AG08396 (cell line): ENCODE measurements at regions not wholly inside any gene's neighbourhood (a gene's known extent, or its start where the extent isn't known, plus 50 kb on each side); places are given as distances from the start of the nearest gene placed in this dataset.

Experiments used
- DNase-seq: peaks from one replicate; pipeline ENCODE4 v3.0.0; 2012; ENCODE audit warnings: low spot score, mixed read lengths

DNA sequence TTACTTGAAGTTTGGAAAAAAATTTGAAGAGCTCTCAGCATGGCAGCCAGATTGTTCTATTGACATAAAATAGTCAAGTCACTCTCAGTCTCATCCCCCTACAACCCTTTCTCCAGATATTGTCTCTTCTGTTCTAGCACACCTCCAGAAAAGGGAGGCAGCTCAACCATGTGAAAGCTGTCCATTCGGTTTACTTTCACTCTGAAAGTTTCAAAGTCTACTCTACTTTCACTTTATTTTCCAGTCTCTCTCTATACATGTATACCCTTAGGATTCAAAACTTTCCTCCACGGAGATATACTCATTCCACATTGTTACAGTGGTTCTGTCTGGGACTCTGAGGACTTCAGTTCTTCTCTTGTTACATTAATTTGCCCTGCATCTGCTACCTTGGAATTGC lies 111.0 kb upstream of the STAC start:
- no peak for DNase-seq

DNA sequence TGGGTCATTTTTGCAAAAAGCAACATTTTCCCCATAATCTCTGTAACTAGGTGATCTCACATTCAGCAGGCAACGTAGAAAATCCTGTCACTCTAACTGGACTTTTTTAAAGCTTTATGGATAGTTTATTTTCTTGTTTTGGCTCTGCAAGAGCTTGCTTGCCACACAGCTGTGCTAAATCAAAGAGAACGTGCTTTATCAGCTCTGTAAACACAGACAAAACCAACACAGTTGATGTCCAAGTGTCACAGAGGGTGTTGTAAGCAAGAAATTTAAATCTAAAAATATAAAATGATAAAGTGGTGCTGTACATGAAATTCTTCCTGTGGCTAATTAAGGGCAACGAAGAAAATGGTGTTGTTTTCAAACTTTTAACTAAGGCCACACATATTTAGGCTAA lies 97.5 kb upstream of the STAC start:
- DNase-seq = no peak

DNA sequence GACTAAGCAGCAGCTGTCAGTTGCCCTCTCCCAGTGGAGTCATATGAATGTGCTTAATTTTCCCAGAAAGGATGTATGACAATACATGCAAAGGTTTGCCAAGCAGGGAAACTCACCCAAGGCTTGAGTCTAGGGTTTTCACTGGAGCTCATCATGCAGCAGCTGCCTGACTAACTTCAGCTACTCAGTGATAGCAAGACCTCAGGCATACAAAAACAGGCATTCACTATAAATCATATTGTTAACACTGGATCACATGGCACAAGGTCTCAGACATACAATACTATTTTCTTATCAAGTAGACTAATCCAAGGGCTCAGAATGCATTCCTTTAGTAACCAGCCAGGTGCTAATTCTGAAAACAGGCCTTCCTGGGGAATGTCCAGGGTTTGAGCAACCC lies 85.0 kb upstream of the STAC start:
- DNase-seq = no peak

DNA sequence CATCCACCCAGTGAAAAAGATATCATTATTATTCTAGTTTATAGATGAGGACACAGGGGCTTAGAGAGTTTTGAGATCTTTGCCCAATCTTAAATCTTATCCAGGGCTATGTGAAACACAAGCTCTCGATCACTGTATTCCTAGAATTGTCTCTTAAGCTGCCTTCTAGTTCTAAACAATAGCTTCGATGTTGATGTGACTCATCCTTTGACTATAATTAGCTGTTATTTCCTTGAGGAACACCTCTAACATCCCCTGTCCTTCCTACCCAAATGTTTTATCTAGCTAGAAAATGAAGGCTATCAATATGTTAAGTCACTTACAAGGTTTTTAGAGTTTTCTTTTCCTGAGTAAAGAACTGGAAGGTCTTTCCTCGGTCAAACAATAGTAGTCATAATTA lies 83.1 kb upstream of the STAC start:
- no peak for DNase-seq

DNA sequence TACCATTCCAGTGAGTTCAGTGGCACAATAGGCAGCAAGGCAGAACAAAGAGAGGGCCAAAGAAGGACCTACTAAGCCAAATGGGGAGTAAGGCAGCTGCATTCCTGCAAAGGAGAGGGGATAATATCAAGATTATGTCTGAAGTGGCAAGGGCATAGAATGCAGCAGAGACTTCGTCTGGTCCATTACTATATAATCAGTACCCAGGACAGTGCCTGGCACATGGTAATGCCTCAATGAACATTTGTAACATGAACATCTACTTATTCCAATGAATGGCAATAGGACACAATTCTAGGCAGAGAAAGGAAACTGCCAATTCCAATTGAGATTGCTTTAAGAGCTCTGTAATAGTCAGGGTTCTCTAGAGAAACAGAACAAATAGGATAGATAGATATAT lies 82.1 kb upstream of the STAC start:
- DNase-seq = no peak

DNA sequence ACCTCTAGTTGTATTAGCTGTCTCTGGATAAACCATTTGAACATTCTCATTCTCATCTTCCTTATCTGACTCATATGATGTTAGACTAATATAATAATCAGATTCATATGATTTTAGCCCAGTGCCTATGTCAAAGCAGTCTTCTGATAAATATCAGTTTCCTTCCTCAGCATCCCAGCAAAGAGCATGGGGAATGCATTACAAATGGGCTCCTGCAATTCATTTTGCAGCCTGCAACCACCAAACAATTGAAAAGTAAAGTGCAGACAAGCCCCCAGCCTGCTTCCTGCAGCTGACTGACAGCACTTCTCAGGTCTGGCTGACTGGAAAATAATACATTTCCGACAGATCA lies 78.2 kb upstream of the STAC start:
- DNase-seq = no peak

DNA sequence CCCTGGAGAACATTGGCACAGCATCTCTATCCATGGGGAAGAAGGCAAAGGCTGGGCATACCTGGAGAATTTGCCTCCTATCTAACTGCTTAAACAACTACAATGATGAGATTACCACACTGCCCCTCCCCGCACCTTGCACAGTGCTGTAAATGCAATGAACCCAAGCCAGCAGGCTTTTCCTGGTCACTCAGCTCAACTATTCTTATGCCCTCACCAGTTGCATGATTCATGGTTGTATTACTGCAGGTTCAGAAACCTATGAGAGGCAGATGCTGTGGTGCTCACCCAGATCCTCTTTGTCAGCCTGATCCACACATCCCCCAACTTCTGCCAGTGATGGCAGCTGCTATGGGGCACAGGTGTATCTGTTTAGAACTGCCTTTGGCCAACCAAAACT lies 77.7 kb upstream of the STAC start:
- no peak for DNase-seq

DNA sequence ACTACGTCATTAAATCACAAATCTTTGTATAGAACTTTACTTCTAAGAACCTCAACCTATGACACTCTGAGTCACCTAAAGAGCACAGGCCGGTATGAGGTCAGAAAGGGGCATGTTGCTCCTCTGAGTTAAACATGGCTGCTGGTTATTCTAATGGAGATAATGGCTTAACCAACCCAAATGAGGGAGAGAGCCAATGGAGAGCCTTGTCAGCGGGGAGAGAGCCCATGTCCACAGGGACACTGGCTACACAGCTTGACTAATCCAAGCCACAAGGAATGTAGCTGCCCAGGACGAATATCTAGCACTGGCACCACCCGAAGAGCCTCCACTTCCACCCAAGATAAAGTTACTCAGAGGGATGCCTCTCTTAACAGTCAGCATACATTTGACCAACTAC lies 77.0 kb upstream of the STAC start:
- no peak for DNase-seq

DNA sequence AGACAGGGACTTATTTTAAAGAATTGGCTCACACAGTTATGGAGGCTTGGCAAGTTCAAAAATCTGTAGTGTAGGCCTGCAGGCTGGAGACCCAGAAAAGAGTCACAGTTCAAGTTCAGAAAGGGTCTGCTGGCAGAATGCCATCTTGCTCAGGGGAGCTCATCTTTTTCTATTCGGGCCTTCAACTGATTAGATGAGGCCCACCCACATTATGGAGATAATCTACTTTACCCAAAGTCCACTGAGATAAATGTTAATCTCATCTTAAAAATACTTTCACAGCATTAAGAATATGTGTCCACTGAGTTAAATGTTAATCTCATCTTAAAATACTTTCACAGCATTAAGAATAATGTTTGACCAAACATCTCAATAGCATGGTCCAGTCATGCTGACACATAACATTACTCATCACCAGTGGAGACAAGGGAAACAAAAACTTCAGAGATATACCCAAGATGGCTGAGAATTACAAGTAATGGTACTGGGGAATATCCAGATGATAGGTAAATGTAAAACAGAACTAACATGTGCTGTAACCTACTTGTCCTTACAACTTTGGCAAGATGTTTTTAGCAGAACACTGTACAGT lies 74.3 kb upstream of the STAC start:
- no peak for DNase-seq

DNA sequence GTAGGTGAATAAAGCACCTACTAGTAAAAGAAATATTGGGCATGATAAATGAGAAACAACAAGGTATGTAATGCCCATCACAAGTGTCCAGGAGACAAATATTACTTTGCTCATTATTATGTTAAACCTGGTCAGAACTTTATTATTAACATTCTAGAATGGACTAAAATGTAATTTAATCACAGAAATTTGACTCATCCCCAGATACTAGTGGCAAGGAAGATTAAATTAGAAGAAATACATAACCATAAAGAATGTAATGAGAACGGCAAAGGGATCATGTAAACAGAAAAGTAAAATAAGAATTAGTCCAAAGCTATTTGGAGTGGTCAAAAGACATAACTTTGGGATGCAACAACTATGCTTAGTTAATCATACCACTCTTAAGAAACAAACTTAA lies 71.2 kb upstream of the STAC start:
- DNase-seq = no peak

DNA sequence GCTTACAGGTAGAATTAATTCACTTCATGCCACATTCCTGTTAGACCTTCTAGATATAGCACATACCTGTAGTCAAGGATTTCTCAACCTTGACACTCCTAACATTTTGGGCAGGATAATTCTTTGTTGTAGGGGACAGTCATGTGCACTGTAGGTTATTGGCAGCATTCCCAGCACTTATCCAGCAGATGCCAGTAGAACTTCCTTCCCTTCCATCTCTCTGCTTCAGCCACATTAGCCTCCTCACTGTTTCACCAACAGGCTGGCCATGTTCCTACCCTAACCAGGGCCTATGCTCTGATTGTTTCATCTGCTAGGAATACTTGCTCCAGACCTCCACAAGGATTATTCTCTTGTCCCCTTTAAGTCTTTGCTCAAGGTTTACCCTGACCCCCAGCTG lies 68.0 kb upstream of the STAC start:
- DNase-seq = no peak

DNA sequence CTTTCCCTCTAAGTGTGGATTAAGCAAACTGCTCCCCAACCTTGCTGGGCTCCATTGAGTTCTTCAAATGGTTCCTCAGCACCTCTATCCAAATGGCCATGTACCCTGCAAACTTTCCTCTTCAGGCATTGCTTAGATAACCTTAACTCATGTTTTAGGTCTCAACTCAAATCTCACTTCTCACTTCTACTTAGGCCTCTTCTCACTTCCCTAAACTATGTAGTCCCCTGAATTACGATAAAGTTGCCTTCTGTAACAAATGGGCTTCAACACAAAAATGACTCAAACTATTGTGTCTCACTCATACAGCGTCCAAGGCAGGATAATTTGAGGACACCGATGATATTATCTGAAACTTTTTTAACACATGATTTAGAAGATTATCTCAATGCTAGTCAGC lies 62.4 kb upstream of the STAC start:
- no peak for DNase-seq

DNA sequence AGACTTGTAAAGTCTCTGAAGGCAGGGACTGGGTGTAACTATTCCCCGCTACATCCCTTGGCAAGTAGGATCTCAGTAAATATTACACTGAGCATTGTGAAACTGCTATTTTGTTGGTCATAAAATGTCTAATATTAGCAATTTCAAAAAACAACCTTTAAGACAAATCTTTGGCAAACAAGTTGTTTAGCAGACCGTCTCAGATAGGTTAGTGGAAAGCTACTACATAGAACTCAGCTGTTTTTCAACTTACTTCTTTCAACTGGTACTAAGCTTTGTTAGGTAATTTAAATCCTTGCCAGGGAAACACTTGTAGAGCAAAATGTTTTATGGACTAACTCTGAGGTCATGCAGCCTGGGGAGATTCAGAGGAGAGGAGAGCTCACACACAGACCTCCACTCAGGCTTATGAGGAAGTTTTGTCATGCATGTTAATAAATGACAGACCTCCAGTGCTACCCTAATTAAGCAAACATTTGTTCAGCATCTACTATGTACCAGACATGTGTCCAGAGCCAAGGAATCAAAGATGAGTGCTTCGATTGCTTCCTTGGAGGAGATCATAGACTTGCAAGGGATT lies 61.6 kb upstream of the STAC start:
- no peak for DNase-seq

DNA sequence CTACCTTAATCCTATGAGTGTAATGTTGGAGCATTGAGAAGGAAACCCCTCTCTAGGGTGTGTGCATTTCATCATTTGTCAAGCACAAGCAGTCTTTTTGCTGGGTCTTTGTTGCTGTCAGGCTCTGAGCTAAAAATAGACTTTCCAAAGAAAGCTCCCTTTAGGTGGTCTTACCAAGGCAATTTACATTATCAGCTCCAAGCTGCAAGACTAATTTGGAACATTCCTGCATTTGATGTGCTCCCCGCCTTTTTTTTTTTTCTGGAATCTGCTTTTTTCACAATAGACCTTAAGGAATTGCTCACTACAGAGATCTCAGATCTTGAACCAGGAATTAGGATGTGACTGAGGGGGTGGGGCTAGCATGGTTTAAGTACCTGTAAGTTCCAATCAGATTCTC lies 60.6 kb upstream of the STAC start:
- DNase-seq = no peak
